Astrocyte of the spinal cord (primary cell): ENCODE measurements at regions not wholly inside any gene's neighbourhood (a gene's known extent, or its start where the extent isn't known, plus 50 kb on each side); places are given as distances from the start of the nearest gene placed in this dataset.

Experiments used
- DNase-seq: peaks from one replicate; pipeline ENCODE4 v3.0.0; 2011; ENCODE audit warnings: low read depth, low spot score
- H3K4me3 ChIP-seq: 2 replicates; pipeline ENCODE4 v1.5.1; 2011; ENCODE audit warnings: low read depth, mild to moderate bottlenecking, low read length, moderate library complexity
- CTCF ChIP-seq: IDR thresholded peaks from 2 replicates; pipeline ENCODE4 v1.5.1; 2012; ENCODE audit warnings: low read depth, mild to moderate bottlenecking, low read length, inconsistent platforms
- in situ Hi-C: cut with HindIII; loops from 2 replicates; pipeline ENCODE4 v1.10.0; 2017; ENCODE audit warnings: low sequenced_read_pairs

DNA sequence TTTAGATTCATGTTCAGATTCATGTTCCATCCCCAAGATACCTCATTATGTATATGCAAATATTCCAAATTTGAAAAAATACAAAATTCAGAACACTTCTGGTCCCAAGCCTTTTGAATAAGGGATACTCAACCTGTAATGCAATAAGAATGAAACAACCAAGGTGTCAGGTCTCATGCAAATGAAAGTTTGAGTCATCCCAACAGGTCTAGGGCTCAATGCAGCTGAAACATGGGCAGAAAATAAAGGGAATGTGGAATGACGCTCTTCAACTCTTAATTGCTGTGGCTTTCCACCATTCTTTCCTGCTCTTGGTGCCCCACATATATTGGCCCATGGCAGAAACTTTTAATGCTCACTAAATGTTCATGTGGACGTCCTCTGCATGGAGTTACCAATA lies 107.3 kb upstream of the DAPK1 start:
- TF ChIP-seq CTCF = no peak
- DNase-seq = no peak
- H3K4me3 ChIP-seq = no peak overlapping the region
- in situ Hi-C loops = no loop called here

DNA sequence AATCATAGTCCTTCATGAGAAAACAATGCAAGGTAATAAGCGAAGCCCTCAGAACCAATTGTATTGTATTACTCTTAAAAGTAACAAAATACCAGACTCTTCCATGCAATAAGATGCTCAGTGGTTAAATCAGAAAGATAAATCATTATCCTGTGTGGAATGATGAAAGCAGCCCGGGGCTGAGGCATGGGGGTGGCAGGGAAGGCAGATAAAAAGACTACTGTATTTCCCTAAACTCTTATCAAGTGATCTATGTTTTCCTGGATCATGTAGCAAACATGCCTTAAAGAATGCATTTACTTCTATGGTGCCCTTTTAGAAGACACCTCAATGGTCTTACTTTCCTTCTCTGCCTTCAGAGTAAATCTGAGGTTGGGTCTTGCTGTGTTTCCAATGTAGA lies 105.6 kb upstream of the DAPK1 start:
- DNase-seq = no peak
- no peak overlapping the region for H3K4me3 ChIP-seq
- TF ChIP-seq CTCF = no peak
- in situ Hi-C loops = no loop called here

DNA sequence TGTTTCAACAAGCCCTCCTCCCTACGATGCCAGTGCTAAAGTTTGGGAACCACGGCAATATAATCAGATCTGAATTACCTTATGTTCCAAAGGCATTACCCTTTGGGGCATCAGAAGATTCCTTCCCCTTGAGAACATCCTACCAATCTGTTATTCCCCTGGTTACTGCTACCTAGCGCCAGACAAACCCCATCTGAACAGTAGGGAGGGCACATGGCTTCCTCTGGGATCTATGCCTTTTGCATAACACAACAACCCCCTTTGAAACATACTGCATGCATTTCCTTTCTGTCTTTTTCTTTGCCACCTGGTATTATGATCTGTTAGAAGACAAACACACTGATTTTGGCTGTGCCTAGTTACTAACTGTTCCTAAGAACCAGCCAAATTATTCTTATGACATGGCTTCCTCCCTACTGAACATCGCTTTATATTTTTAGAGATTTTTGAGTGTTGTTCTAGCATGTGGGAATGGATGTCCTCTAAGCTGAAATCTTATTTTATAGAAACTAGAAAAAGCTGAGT lies 103.9 kb upstream of the DAPK1 start:
- in situ Hi-C loops = no loop called here
- H3K4me3 ChIP-seq = no peak overlapping the region
- DNase-seq = no peak
- no peak for TF ChIP-seq CTCF

DNA sequence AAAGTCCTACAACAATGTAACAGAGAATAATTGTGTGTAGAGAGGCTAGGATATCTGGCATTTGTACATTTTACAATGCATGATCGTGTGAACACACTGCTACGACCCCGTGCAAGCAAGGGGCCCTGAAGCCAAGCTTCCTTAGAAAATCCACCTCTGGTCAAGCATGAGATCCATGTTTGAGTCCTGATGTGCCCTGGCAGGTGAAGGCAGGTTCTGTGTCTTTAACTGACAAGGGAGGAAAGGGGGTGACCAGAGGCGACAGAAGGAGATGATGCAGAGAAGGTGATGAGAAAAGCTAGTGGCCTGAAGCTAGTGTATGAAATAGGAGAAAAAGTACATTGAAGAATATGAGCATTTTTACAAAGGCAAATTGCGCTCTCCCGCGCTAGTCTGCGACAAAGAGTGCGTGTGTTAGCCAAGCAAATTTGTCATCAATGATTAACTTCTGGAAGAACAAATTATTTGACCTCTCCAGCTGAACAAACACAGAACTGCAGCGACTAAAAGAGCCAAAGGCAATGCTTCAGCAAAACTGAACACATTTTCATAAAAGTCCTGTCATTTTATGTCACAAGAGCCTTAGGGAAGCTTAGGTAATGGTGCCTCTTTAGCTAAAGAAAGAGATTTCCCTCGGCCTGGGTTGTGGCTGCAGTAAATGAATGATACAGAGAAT lies 101.7 kb upstream of the DAPK1 start:
- in situ Hi-C loops = no loop called here
- DNase-seq = peak; percentile 26
- no peak overlapping the region for H3K4me3 ChIP-seq
- TF ChIP-seq CTCF = no peak

GRCh38 chr9:87401681-87402080 lies 96.0 kb upstream of the DAPK1 start:
- in situ Hi-C loops = no loop called here
- DNase-seq = no peak
- TF ChIP-seq CTCF = no peak
- H3K4me3 ChIP-seq = no peak overlapping the region

GRCh38 chr9:87402537-87402936 lies 95.1 kb upstream of the DAPK1 start:
- TF ChIP-seq CTCF = no peak
- in situ Hi-C loops = no loop called here
- no peak overlapping the region for H3K4me3 ChIP-seq
- no peak for DNase-seq
